ENCODE measurements at regions not wholly inside any gene's neighbourhood (a gene's known extent, or its start where the extent isn't known, plus 50 kb on each side); places are given as distances from the start of the nearest gene placed in this dataset.

- DNase-seq (ENCODE audit: low read depth): no peak
Observed at GRCh38 chr4:173924561-173924960, 358.9 kb downstream of the FBXO8 start.

GRCh38 chr4:173919861-173920260 lies 363.6 kb downstream of the FBXO8 start:
- DNase-seq (ENCODE audit: low read depth): no peak

DNA sequence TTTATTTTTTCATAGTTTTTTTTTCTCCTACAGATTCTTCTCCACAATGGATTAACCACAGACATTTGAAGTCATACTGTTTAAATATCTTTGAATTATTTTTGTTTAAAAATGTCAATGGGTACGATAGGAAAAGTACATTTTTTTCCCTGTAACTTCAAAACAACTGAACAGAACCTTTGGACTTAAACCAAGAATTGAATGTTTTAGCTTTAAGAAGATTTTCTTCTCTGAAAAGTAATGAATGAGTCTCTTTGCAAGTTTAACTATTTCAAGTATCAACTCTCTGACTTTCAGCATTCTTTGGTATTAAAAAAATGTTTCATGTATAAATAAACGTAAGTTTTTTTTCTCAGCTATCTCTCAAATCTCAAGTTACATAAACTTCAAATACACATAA lies 364.3 kb downstream of the FBXO8 start:
- DNase-seq (ENCODE audit: low read depth): no peak

DNA sequence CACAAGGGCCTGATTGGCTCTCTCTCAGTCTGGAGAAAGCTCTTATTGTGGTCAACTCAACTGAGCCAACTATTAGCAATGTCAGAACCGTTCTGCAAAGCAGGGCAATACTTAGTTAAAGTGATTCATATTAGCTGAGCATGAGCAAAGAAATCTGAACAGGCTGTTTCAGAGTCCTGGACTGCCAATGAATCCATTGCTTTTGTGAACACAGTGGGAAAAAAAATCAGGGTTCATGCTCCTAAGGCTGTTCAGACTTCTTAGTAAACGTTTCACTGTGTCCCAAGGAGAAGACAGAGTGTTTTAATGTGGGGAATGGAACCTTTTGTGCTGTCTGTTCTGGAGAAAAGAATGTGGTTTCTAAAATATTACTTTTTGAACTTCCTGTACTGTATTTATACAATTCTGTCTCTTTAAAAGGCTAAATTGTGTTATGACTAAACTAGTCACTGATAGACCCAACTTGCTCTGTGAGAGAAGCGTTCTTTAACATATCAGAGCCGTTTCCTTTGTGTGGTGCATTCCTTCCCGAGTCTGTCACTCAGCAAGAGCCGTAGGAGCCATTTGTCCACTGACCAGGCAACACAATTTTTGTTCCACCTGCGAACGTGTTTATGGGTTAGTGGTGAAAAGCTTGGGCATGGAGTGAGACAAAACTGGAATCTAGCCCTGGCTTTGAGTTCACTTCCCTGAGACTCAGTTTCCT lies 366.1 kb downstream of the FBXO8 start:
- peak; percentile 14 for DNase-seq (ENCODE audit: low read depth)

DNA sequence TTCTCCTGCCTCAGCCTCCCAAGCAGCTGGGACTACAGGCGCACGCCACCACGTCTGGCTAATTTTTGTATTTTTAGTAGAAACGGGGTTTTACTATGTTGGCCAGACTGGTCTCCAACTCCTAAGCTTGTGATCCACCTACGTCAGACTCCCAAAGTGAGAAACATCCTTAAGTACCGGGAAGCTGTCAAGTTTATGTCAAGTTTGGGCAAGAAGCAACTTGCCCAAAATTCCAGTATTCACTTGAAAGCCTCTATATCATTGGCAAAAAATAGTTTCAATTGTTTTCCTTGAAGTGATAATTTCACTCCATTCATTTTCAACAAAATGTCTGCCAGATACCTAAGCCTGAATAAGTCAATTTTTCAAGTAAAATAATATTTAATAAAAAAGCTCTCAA lies 370.0 kb downstream of the FBXO8 start:
- no peak for DNase-seq (ENCODE audit: low read depth)

- no peak for DNase-seq (ENCODE audit: low read depth)
Observed at GRCh38 chr4:173912384-173912783, 371.1 kb downstream of the FBXO8 start.

GRCh38 chr4:173910891-173911290 lies 372.6 kb downstream of the FBXO8 start:
- DNase-seq (ENCODE audit: low read depth): no peak

DNA sequence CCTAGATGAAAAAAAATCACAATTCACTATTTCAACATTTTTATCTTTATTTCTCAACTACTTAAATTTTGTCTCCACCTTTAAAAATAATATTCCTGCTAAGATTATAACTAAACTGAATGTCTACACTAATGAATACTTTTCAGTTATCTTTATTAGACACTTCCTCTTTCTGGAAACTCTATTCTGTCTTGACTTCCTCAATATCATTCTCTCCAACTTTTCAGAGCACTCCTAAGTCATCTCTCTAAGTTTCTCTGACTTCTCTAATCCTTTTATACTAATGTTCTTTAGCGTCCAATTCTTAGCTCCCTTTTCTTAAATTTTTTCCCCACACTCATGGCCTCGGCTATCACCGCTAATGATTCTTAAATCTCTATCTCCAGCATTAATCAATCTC lies 374.2 kb downstream of the FBXO8 start:
- DNase-seq (ENCODE audit: low read depth): no peak

DNA sequence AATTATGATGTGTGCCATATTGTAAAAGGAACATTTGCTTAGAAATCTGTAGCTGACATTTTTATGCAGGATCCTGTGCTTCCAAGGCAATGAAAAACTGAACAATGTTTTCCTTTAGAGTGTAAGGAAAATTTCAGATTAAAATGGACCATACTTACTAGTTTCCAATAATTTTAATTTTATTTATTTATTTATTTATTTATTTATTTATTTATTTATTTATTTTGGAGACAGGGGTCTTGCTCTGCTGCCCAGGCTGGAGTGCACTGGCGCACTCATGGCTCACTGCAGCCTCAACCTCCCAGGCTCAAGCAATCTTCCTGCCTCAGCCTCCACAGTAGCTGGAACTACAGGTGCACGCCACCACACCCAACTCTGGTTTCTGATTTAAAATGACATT lies 369.8 kb upstream of the HAND2 start:
- DNase-seq (ENCODE audit: low read depth): no peak

DNA sequence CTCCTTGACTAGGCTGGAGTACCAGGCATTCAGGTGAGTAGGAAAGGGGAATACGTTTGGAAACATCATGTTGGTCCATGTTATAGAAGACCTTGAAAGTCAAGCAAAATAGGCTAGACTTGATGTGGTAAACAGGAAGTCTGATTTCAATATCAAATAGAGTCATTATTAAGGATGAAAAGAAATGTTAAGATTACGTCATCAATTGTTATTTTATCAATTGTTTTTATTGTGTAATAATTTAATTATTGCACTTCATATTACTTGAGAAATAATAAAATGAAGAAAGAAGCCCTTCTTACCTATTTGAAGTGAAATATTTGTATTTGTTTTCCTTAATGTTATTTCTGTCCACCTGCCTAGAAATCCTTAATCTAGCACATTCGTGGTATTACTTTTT lies 361.0 kb upstream of the HAND2 start:
- DNase-seq (ENCODE audit: low read depth): no peak

DNA sequence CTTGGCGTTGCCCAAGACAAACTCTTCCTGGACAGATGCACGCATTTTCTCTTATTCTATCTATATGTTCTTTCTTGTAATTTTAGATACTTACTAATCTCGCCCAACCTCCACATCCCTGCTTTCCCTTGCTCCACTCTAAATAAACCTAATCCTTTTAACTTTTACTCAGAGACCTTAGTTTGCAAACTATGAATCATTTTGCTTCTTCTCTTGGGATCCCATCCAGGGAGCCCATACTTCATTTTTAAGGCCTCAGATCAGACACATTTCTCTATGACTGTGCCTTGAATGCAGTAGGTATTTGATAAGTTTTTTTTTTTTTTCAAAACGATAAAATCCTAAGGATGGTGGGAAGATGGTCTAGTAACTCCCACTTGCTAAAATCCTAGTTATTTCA lies 353.8 kb upstream of the HAND2 start:
- no peak for DNase-seq (ENCODE audit: low read depth)

DNA sequence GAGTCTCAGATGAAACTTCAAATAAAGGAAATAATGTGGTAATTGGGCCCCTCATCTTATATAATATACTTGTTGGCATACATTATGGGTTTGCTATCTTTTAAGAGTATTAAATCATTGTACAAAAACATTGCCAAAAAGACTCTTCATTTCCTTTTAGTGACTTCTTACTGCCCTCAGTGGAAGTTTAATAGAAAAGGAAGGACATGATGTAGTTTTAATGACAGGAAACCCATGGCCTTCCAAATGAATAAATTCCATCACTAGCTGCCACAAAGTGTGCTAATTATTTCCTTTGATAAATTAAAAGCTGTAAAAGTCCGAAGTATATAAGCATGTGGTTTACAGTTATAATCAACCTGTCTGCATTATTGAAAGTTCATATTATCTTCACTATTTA lies 350.9 kb upstream of the HAND2 start:
- no peak for DNase-seq (ENCODE audit: low read depth)

GRCh38 chr4:173879509-173879908 lies 349.5 kb upstream of the HAND2 start:
- no peak for DNase-seq (ENCODE audit: low read depth)

GRCh38 chr4:173878701-173879100 lies 348.7 kb upstream of the HAND2 start:
- DNase-seq (ENCODE audit: low read depth): no peak

DNA sequence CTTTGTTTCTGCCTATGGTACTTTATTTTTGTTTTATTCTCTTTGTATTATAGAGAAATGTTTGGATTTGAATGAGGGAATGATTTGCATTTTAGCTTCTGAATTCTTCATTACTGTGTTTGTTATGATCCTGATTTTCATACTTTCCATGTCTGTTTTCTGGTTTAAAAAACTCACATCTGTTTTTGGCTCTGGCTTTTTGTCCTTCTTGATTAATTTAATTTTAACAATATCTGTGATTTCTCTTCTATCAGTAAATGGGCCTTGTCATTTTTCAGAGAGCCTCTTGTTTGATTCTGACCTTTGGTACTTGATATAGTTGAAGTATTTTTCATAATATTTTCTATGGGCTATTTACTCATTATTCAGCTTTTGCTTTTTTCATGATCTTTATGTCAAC lies 341.6 kb upstream of the HAND2 start:
- no peak for DNase-seq (ENCODE audit: low read depth)

- no peak for DNase-seq (ENCODE audit: low read depth)
Observed at GRCh38 chr4:173866322-173867026, 336.4 kb upstream of the HAND2 start.

DNA sequence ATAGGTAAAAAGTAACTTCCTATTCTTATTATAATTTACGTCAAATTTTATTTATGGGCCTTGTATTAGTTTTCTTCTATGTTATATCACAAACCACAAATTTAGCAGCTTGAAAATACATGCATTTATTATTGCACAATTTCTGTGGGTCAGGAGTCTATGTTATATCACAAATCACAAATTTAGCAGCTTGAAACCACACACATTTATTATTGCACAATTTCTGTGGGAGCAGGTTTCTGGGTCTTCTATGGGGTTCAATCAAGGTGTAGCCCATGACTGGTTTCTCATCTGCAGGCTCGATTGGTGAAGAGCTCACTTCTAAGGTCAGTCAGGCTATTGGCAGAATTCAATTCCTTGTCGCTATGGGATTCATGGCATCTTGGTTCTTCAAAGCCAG lies 332.7 kb upstream of the HAND2 start:
- DNase-seq (ENCODE audit: low read depth): no peak

- no peak for DNase-seq (ENCODE audit: low read depth)
Observed at GRCh38 chr4:173860094-173860493, 330.1 kb upstream of the HAND2 start.

GRCh38 chr4:173859091-173859713 lies 329.2 kb upstream of the HAND2 start:
- no peak for DNase-seq (ENCODE audit: low read depth)

GRCh38 chr4:173858471-173858870 lies 328.4 kb upstream of the HAND2 start:
- DNase-seq (ENCODE audit: low read depth): no peak

GRCh38 chr4:173857828-173858227 lies 327.8 kb upstream of the HAND2 start:
- DNase-seq (ENCODE audit: low read depth): no peak

GRCh38 chr4:173855015-173855414 lies 325.0 kb upstream of the HAND2 start:
- no peak for DNase-seq (ENCODE audit: low read depth)

- DNase-seq (ENCODE audit: low read depth): no peak
Observed at GRCh38 chr4:173852775-173853174, 322.7 kb upstream of the HAND2 start.

Measured in HS-27A (cell line).